PC-3 (cell line): ENCODE measurements at regions not wholly inside any gene's neighbourhood (a gene's known extent, or its start where the extent isn't known, plus 50 kb on each side); places are given as distances from the start of the nearest gene placed in this dataset.
"Not testable (repeated sequence)": the region's sequence is repeated elsewhere in the genome, so short reads cannot be mapped to it uniquely, and the experiment has no call there.

Experiments
- CTCF ChIP-seq: fragments of 300-600 bp; sonication (generic); conservative IDR thresholded peaks from 2 replicates; pipeline ENCODE4 v1.5.1; 2017; ENCODE audit warnings: antibody characterized with exemption, low read depth, mild to moderate bottlenecking, low read length
- EZH2phosphoT487 ChIP-seq: fragments of 300-600 bp; sonication (generic); IDR thresholded peaks from 2 replicates; pipeline ENCODE4 v1.6.1; 2018; ENCODE audit warnings: mild to moderate bottlenecking, antibody characterized with exemption, low read length, borderline replicate concordance

- not testable (repeated sequence) for TF ChIP-seq CTCF, EZH2phosphoT487
These were observed 417.6 kb upstream of the RUNX1 start for GRCh38 chr21:35466681-35467080.
